GM06990 (cell line): ENCODE measurements at regions not wholly inside any gene's neighbourhood (a gene's known extent, or its start where the extent isn't known, plus 50 kb on each side); places are given as distances from the start of the nearest gene placed in this dataset.

Experiments used
- DNase-seq: peaks from one replicate; pipeline ENCODE4 v3.0.0-alpha.2; 2011; ENCODE audit not compliant: insufficient read length; ENCODE audit errors: extremely low read depth
- H3K27me3 ChIP-seq: replicated peaks from 2 replicates; pipeline ENCODE4 v1.6.0; 2011; ENCODE audit warnings: low read length; ENCODE audit not compliant: control insufficient read depth, insufficient read depth
- H3K36me3 ChIP-seq: 2 replicates; pipeline ENCODE4 v1.5.1; 2011; ENCODE audit warnings: low read length; ENCODE audit not compliant: control insufficient read depth, insufficient read depth
- H3K4me3 ChIP-seq: replicated peaks from 2 replicates; pipeline ENCODE4 v1.5.1; 2011; ENCODE audit warnings: low read depth, mild to moderate bottlenecking, control low read depth, low read length
- TF ChIP-seq, protein P1 (sequence below): IDR thresholded peaks from 2 replicates; pipeline ENCODE4 v1.5.1; 2011; ENCODE audit warnings: low read length, control low read depth, mild to moderate bottlenecking, inconsistent platforms; ENCODE audit not compliant: insufficient read depth, poor library complexity, severe bottlenecking

GRCh38 chr1:29523136-29523535 is 286.8 kb downstream of the PTPRU start:
- Histone ChIP-seq H3K36me3 (no peaks in the 10 kb centered on the region), H3K27me3 (no peaks in the 10 kb centered on the region; the same call in none of the 2 replicates), H3K4me3 (no peak overlapping the region)
- TF ChIP-seq, protein P1, sequence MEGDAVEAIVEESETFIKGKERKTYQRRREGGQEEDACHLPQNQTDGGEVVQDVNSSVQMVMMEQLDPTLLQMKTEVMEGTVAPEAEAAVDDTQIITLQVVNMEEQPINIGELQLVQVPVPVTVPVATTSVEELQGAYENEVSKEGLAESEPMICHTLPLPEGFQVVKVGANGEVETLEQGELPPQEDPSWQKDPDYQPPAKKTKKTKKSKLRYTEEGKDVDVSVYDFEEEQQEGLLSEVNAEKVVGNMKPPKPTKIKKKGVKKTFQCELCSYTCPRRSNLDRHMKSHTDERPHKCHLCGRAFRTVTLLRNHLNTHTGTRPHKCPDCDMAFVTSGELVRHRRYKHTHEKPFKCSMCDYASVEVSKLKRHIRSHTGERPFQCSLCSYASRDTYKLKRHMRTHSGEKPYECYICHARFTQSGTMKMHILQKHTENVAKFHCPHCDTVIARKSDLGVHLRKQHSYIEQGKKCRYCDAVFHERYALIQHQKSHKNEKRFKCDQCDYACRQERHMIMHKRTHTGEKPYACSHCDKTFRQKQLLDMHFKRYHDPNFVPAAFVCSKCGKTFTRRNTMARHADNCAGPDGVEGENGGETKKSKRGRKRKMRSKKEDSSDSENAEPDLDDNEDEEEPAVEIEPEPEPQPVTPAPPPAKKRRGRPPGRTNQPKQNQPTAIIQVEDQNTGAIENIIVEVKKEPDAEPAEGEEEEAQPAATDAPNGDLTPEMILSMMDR, result no peak
- no peak for DNase-seq

DNA sequence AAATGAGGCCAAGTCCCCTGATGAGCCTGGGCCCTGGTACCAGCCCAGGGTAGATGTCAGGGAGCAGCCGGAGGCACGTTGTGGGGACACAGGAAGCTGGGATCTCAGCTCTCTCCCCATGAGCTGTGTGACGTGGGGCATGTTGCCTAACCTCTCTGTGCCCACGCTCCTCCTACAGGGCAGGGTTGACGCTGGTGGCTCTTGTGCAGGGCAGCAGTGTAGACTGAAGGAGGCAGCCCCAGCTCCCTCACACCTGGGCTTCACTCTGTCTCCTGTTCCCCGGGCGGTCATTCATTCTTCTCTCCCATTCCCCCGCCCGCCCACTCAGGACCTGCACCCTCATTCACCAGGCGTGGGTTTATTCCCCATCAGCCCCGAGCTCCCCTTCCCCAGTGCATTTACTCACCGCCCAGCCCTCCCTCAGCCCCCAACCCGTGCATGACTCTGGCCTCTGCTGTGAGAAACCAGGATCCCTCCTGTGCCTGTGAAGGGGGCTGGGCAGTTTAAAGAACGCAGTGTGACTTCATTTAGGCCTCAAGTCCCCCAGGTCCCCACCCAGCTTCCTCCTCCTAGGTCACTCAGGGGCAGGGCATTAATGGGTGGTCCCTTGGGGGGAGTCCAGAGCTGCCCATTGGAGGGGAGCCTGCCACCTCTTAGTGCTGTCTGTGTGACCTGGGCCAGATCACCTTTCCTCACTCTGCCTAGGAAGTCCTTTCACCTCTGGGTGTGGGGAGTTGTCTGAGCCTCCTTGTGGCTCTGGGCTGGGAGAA is 285.7 kb downstream of the PTPRU start:
- no peak for DNase-seq
- no peaks in the 10 kb centered on the region for H3K36me3 ChIP-seq
- TF ChIP-seq, protein P1, result no peak
- H3K27me3 ChIP-seq, result no peaks in the 10 kb centered on the region; the same call in none of the 2 replicates
- no peak overlapping the region for H3K4me3 ChIP-seq

GRCh38 chr1:29521438-29521715 is 285.1 kb downstream of the PTPRU start:
- H3K4me3 ChIP-seq, result no peak overlapping the region
- TF ChIP-seq, protein P1, result no peak
- DNase-seq, result no peak
- no peaks in the 10 kb centered on the region for H3K36me3 ChIP-seq
- H3K27me3 ChIP-seq, result no peaks in the 10 kb centered on the region; the same call in none of the 2 replicates

DNA sequence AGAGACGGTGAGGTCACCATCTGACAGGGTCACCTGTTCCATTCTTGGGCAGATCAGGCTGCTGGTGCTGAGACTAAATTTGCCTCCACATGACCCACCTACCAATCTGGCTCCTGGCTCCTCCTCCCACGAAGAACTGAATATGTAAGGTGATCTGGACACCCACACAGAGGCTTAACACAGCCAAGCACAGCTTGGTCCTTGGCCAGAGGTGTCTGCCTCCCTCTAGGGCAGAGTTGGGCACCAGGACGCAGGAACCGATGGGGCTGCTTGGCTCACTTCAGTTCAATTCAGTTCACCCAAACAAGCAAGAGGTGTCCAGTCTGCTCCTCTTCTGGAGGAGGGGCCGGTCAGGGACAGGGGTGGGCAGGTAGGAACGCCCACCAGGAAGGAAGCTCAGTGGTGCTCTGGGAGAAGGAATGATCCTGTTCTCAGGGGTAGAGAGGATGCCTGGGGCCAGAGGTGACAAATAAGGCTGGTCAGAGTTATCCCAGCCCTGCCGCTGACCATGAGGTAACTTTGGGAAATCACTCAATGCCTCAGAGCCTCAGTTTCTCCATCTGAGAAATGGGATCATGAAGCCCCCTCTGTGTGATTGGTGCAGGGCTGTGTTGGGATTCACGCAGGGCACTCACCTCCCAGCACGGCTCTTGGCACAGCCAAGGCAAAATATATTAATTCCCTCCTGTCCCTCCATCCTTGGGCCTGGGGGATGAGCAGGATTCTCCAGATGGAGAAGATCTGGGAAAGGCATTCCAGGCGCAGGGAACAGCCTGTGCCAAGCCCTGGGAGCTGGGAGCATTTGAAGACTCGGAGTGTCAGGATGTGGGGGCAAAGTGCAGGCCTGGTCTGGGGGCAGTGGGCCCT is 284.5 kb downstream of the PTPRU start:
- TF ChIP-seq, protein P1, result no peak
- Histone ChIP-seq H3K4me3 (no peak overlapping the region), H3K36me3 (no peaks in the 10 kb centered on the region), H3K27me3 (no peaks in the 10 kb centered on the region; the same call in none of the 2 replicates)
- no peak for DNase-seq

DNA sequence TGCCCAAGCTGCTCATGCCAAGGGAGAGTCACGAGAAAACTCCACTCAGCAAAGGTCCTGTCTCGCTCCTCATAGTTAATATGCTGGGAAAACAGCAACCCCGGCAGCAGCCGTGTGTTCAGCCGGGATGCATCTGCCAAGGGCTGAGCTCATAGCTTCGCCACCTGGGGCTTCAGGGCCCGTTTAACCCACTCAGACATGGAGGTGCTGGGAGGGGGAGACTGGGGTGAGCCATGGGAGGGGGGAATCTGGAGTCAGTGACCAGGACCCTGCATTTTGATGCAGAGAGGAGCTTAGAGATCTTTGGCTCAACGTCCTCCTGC is 283.4 kb downstream of the PTPRU start:
- TF ChIP-seq, protein P1, result no peak
- DNase-seq, result no peak
- no peaks in the 10 kb centered on the region for H3K36me3 ChIP-seq
- no peak overlapping the region for H3K4me3 ChIP-seq
- H3K27me3 ChIP-seq, result no peaks in the 10 kb centered on the region; the same call in 1 of the 2 replicates
